ENCODE measurements at regions not wholly inside any gene's neighbourhood (a gene's known extent, or its start where the extent isn't known, plus 50 kb on each side); places are given as distances from the start of the nearest gene placed in this dataset.
"Not testable (repeated sequence)": the region's sequence is repeated elsewhere in the genome, so short reads cannot be mapped to it uniquely, and the experiment has no call there.

DNA sequence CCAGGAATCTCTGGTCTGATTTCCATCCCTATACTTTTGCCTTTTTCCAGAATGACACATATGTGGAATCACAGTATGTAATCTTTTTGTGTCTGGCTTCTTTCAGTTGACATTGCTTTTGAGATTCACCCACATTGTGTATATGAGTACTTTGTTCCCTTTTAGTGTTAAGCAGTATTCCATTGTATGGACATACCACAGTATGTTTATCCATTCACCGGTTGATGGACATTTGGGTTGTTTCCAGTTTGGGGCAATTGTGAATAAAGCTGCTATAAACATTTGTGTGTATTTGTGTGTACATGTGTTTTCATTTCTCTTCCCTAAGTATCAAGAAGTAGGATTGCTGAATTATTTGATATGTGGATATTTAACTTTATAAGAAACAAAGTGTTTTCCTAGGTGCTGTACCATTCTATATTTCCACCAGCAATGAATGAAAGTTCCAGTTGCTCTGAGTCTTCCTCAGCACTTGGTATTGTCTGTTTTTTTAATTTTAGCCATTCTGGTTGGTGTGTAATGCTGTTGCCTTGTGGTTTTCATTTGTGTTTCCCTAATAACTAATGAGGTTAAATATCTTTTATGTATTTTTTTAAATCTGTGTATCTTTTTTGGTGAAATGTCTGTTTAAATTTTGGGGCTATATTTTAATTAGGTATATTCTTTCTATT, 203.5 kb upstream of the HAAO start:
- no peak for DNase-seq
- WGBS, 2 donors, result 100% methylated on average over 1 of the region's 1 CpG
- no peak for ATAC-seq
- TF ChIP-seq CTCF (IDR thresholded peaks at IDR 0.05), result no peak
- Histone ChIP-seq H3K36me3 (no peaks in the 10 kb centered on the region), H3K9me3 (peaks cover 0 to 10% (median 4%) of the 10 kb centered on the region in 11 donors), H3K27ac (no peak overlapping the region), H3K27me3 (no peaks in the 10 kb centered on the region), H3K4me1 (no peaks in the 10 kb centered on the region), H3K4me3 (no peak overlapping the region)
- intact Hi-C loops (cut with DNase I), result no loop called here

GRCh38 chr2:42989283-42990081, 197.1 kb upstream of the HAAO start:
- H3K4me3 ChIP-seq; H3K36me3 ChIP-seq; H3K27me3 ChIP-seq; H3K27ac ChIP-seq; DNase-seq; ATAC-seq; intact Hi-C loops (cut with DNase I); H3K9me3 ChIP-seq: not testable (repeated sequence)
- WGBS, 2 donors, result 84 to 89% methylated on average over 23 to 33 of the region's 37 CpGs
- H3K4me1 ChIP-seq, result peaks cover 0 to 11% (median 0%) of the 10 kb centered on the region in 9 donors

GRCh38 chr2:42988055-42988454, 195.7 kb upstream of the HAAO start:
- peaks cover 0 to 21% (median 0%) of the 10 kb centered on the region in 9 donors for H3K4me1 ChIP-seq
- H3K27ac ChIP-seq; ATAC-seq; H3K9me3 ChIP-seq; intact Hi-C loops (cut with DNase I); DNase-seq; H3K4me3 ChIP-seq; H3K36me3 ChIP-seq; H3K27me3 ChIP-seq: not testable (repeated sequence)
- 86 to 87% methylated on average over 4 of the region's 4 CpGs for WGBS, 2 donors

GRCh38 chr2:42987112-42987922, 194.9 kb upstream of the HAAO start:
- H3K36me3 ChIP-seq, result no peaks in the 10 kb centered on the region
- H3K4me1 ChIP-seq, result peaks cover 0 to 21% (median 0%) of the 10 kb centered on the region in 9 donors
- H3K9me3 ChIP-seq, result no peaks in the 10 kb centered on the region
- no peak for ATAC-seq
- intact Hi-C loops (cut with DNase I), result no loop called here
- no peak overlapping the region for H3K4me3 ChIP-seq
- TF ChIP-seq CTCF (IDR thresholded peaks at IDR 0.05), result no peak
- no peak for DNase-seq
- H3K27ac ChIP-seq, result no peak overlapping the region
- no peaks in the 10 kb centered on the region for H3K27me3 ChIP-seq
- WGBS, 2 donors, result 96% methylated on average over 8 of the region's 8 CpGs

DNA sequence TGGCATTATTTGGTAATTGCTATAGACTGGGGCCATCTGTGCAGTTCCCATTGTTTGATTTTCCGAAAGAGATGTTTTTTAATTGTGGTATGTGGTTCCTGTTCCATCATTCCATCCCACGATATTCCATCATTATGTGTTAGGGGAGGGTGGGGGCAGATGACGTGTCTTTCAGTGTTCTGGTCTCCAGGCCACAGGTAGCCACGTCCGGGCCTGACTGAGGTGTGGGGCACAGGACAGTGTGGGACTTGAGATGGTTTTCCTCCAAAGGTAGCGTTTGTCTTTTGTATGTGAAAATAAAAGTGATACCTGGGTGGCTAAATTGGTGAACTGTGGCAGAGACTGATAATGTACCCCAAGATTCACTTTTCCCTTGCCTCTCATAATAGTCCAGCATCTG, 192.2 kb upstream of the HAAO start:
- Histone ChIP-seq H3K9me3 (no peaks in the 10 kb centered on the region), H3K4me3 (no peak overlapping the region), H3K27ac (peak overlapping the region in 3 of 10 donors; percentile 18 to 62 (median 35)), H3K27me3 (no peaks in the 10 kb centered on the region), H3K4me1 (peaks cover 0 to 21% (median 0%) of the 10 kb centered on the region in 9 donors), H3K36me3 (no peaks in the 10 kb centered on the region)
- WGBS, 2 donors, result 85 to 86% methylated on average over 6 of the region's 6 CpGs
- DNase-seq (no peak), ATAC-seq (peak in 1 of 8 donors; percentile 6)
- no peak for TF ChIP-seq CTCF (IDR thresholded peaks at IDR 0.05)
- intact Hi-C loops (cut with DNase I), result loop anchor here in 4 of 10 donors (1.0 to 5.0 kb wide), 4 partner anchors 16 to 88 kb away; no protein-coding TSS in a partner anchor

Data from heart right ventricle (tissue), 16 donors.